GM10266 (cell line): ENCODE measurements at regions not wholly inside any gene's neighbourhood (a gene's known extent, or its start where the extent isn't known, plus 50 kb on each side); places are given as distances from the start of the nearest gene placed in this dataset.

Experiments used
- DNase-seq: peaks from one replicate; pipeline ENCODE4 v3.0.0; 2012; ENCODE audit errors: extremely low spot score
- CTCF ChIP-seq: IDR thresholded peaks from 2 replicates; pipeline ENCODE4 v1.5.1; 2012; ENCODE audit warnings: mild to moderate bottlenecking, low read depth; ENCODE audit not compliant: control insufficient read depth, insufficient read depth; ENCODE audit errors: missing control alignments

GRCh38 chr16:5870886-5871691, 773.5 kb upstream of the EEF2KMT start:
- no peak for DNase-seq
- TF ChIP-seq CTCF: no peak

- TF ChIP-seq CTCF: no peak
- no peak for DNase-seq
These were observed 769.7 kb upstream of the EEF2KMT start for GRCh38 chr16:5867250-5867649.

- no peak for DNase-seq
- TF ChIP-seq CTCF: no peak
These were observed 767.6 kb upstream of the EEF2KMT start for GRCh38 chr16:5865236-5865635.

- DNase-seq: no peak
- no peak for TF ChIP-seq CTCF
These were observed 765.5 kb upstream of the EEF2KMT start for GRCh38 chr16:5863071-5863606.

- DNase-seq: no peak
- TF ChIP-seq CTCF: no peak
These were observed 764.7 kb upstream of the EEF2KMT start for GRCh38 chr16:5862103-5862840.

- no peak for TF ChIP-seq CTCF
- no peak for DNase-seq
These were observed 763.6 kb upstream of the EEF2KMT start for GRCh38 chr16:5861241-5861640.

GRCh38 chr16:5858180-5858579, 760.6 kb upstream of the EEF2KMT start:
- TF ChIP-seq CTCF: no peak
- no peak for DNase-seq
